Mucosa of stomach (tissue), 1 donor: ENCODE measurements at regions not wholly inside any gene's neighbourhood (a gene's known extent, or its start where the extent isn't known, plus 50 kb on each side); places are given as distances from the start of the nearest gene placed in this dataset.

ENCODE experiments used
- H3K27me3 ChIP-seq: one replicate; pipeline ENCODE4 v1.7.0; 2013; ENCODE audit warnings: mild to moderate bottlenecking, low read length; ENCODE audit not compliant: control insufficient read depth, insufficient read depth
- H3K36me3 ChIP-seq: one replicate; pipeline ENCODE4 v1.7.0; 2013; ENCODE audit warnings: low read length; ENCODE audit not compliant: control insufficient read depth, insufficient read depth
- H3K4me1 ChIP-seq: one replicate; pipeline ENCODE4 v1.7.0; 2013; ENCODE audit warnings: mild to moderate bottlenecking, low read length; ENCODE audit not compliant: control insufficient read depth, insufficient read depth
- H3K4me3 ChIP-seq: one replicate; pipeline ENCODE4 v1.7.0; 2013; ENCODE audit warnings: low read length
- H3K9ac ChIP-seq: one replicate; pipeline ENCODE4 v1.7.0; 2013; ENCODE audit warnings: mild to moderate bottlenecking, low read length, moderate library complexity
- H3K9me3 ChIP-seq: one replicate; pipeline ENCODE4 v1.7.0; 2013; ENCODE audit warnings: mild to moderate bottlenecking, low read length, moderate library complexity; ENCODE audit not compliant: control insufficient read depth
- donor health status: Pancreatic carcinoma.

DNA sequence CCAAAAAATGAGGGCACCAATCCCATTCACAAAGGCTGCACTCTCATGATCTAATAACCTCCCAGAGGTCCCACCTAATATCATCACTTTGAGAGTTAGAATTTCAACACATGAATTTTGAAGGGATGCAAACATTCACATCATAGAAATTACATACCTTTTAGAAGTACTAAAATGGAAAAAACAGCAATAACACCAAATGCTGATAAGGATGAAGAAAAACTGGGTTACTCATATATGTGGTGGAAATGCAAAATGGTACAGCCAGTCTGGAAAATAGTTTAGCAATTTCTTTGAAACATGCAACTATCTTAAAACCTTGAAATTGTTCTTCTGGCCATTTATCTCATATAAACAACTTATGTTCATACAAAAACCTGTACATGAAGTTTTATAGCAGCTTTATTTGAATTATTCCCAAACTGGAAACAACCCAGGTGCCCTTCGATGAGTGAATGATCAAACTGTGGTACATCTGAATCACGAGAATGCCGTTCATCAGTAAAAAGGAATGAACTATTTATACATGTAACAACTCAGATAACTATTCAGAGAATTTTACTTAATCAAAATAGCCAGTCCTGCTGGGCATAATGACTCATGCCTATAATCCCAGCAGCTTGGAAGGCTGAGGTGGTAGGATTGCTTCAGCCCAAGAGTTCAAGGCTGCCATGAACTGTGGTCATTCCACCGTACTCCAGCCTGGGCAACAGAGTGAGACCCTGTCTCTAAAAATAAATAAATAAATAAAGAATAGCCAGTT lies 109.4 kb upstream of the SSTR1 start:
- H3K4me1 ChIP-seq, result no peaks in the 10 kb centered on the region
- no peaks in the 10 kb centered on the region for H3K36me3 ChIP-seq
- H3K27me3 ChIP-seq, result no peaks in the 10 kb centered on the region
- H3K9me3 ChIP-seq, result peaks cover 4% of the 10 kb centered on the region
- H3K4me3 ChIP-seq, result no peak overlapping the region
- H3K9ac ChIP-seq, result no peak overlapping the region

- Histone ChIP-seq H3K27me3 (no peaks in the 10 kb centered on the region), H3K9me3 (peaks cover 4% of the 10 kb centered on the region), H3K4me3 (no peak overlapping the region), H3K4me1 (no peaks in the 10 kb centered on the region), H3K36me3 (no peaks in the 10 kb centered on the region), H3K9ac (no peak overlapping the region)
These were observed 106.0 kb upstream of the SSTR1 start for GRCh38 chr14:38101679-38102078.

GRCh38 chr14:38103542-38104225 lies 104.0 kb upstream of the SSTR1 start:
- Histone ChIP-seq H3K36me3 (no peaks in the 10 kb centered on the region), H3K9ac (no peak overlapping the region), H3K27me3 (no peaks in the 10 kb centered on the region), H3K4me1 (no peaks in the 10 kb centered on the region), H3K4me3 (no peak overlapping the region), H3K9me3 (peaks cover 4% of the 10 kb centered on the region)

DNA sequence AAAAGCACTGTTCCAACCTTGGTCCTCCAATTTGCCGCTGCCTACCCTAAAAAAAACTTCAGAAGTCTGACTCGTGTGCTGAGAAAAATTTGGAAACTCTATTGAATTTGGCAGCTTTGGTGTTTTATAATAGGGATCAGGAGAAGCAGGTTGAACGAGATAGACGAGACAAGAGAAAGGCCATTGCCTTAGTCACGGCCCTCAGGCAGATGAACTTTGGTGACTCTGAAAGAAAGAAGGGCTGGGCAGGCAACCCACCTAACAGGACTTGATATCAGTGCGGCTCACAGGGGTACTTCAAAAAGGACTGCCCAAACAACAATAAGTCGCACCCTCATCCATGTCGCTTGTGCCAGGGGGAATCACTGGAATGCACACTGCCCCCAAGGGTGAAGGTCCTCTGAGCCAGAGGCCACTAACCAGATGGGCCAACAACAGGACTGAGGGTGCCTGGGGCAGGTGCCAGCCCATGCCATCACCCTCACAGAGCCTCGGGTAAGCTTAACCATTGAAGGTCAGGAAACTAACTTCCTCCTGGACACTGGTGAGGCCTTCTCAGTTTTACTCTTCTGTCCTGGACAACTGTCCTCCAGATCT lies 102.5 kb upstream of the SSTR1 start:
- Histone ChIP-seq H3K9ac (no peak overlapping the region), H3K4me1 (no peaks in the 10 kb centered on the region), H3K9me3 (peaks cover 4% of the 10 kb centered on the region), H3K27me3 (no peaks in the 10 kb centered on the region), H3K4me3 (no peak overlapping the region), H3K36me3 (no peaks in the 10 kb centered on the region)

GRCh38 chr14:38107216-38107631 lies 100.5 kb upstream of the SSTR1 start:
- Histone ChIP-seq H3K27me3 (no peaks in the 10 kb centered on the region), H3K9me3 (no peaks in the 10 kb centered on the region)

GRCh38 chr14:38108681-38109080 lies 99.0 kb upstream of the SSTR1 start:
- H3K36me3 ChIP-seq, result no peaks in the 10 kb centered on the region
- H3K4me1 ChIP-seq, result no peaks in the 10 kb centered on the region
- H3K4me3 ChIP-seq, result no peak overlapping the region
- no peaks in the 10 kb centered on the region for H3K9me3 ChIP-seq
- H3K9ac ChIP-seq, result no peak overlapping the region
- H3K27me3 ChIP-seq, result no peaks in the 10 kb centered on the region

More at GRCh38 chr14:38107216-38107631, 100.5 kb upstream of the SSTR1 start:
- Histone ChIP-seq H3K9ac (no peak overlapping the region), H3K36me3 (no peaks in the 10 kb centered on the region), H3K4me1 (no peaks in the 10 kb centered on the region), H3K4me3 (no peak overlapping the region)

GRCh38 chr14:38110258-38110657 lies 97.4 kb upstream of the SSTR1 start:
- no peaks in the 10 kb centered on the region for H3K9me3 ChIP-seq
- no peak overlapping the region for H3K4me3 ChIP-seq
- no peaks in the 10 kb centered on the region for H3K4me1 ChIP-seq
- no peaks in the 10 kb centered on the region for H3K36me3 ChIP-seq
- no peak overlapping the region for H3K9ac ChIP-seq
- H3K27me3 ChIP-seq, result no peaks in the 10 kb centered on the region

DNA sequence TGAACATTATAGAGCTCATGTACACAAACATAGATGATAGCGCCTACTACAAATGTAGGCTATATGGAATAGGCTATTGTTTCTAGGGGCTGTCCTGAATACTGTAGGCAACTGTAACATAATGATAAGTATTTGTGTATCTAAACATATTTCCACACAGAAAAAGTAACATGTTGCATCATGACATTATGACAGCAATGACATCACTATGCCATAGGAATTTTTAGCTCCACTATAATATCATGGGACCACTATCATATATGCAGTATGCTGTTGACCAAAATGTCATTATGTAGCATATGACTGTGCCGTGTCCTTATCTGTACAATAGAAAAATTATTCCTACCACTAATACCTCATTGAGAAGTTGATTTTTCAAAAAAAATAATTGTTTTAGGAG lies 96.7 kb upstream of the SSTR1 start:
- Histone ChIP-seq H3K36me3 (no peaks in the 10 kb centered on the region), H3K4me3 (no peak overlapping the region), H3K4me1 (no peaks in the 10 kb centered on the region)

GRCh38 chr14:38113546-38113945 lies 94.2 kb upstream of the SSTR1 start:
- H3K36me3 ChIP-seq, result no peaks in the 10 kb centered on the region

More for the DNA sequence above, 96.7 kb upstream of the SSTR1 start:
- no peaks in the 10 kb centered on the region for H3K9me3 ChIP-seq
- no peak overlapping the region for H3K9ac ChIP-seq
- no peaks in the 10 kb centered on the region for H3K27me3 ChIP-seq

DNA sequence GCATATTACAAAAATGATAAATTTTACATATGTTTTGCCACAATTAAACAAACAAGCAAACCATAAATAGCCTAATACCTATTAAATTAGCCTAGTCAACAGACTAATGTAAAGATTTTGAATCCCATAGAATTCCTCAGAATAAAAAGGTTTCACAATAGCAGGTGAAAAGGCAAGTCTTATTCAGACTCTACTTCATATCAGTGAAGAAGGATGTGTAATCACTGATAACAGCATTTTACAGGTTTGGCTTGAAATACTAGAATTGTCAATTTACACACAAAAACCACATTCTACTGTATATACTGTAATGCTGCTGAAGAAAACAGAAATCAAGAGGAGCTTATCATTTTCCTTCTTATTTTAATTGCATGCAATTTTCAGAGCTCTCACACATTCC lies 90.8 kb upstream of the SSTR1 start:
- H3K4me3 ChIP-seq, result no peak overlapping the region
- H3K27me3 ChIP-seq, result no peaks in the 10 kb centered on the region
- no peak overlapping the region for H3K9ac ChIP-seq
- H3K4me1 ChIP-seq, result no peaks in the 10 kb centered on the region
- no peaks in the 10 kb centered on the region for H3K9me3 ChIP-seq
- H3K36me3 ChIP-seq, result no peaks in the 10 kb centered on the region

More at GRCh38 chr14:38113546-38113945, 94.2 kb upstream of the SSTR1 start:
- Histone ChIP-seq H3K4me1 (no peaks in the 10 kb centered on the region), H3K27me3 (no peaks in the 10 kb centered on the region), H3K4me3 (no peak overlapping the region), H3K9ac (no peak overlapping the region), H3K9me3 (no peaks in the 10 kb centered on the region)

GRCh38 chr14:38120109-38120508 lies 87.6 kb upstream of the SSTR1 start:
- no peak overlapping the region for H3K4me3 ChIP-seq
- no peaks in the 10 kb centered on the region for H3K36me3 ChIP-seq
- no peaks in the 10 kb centered on the region for H3K27me3 ChIP-seq
- H3K9me3 ChIP-seq, result no peaks in the 10 kb centered on the region
- no peak overlapping the region for H3K9ac ChIP-seq
- peaks cover 4% of the 10 kb centered on the region for H3K4me1 ChIP-seq

GRCh38 chr14:38121320-38122020 lies 86.2 kb upstream of the SSTR1 start:
- Histone ChIP-seq H3K4me3 (no peak overlapping the region), H3K36me3 (no peaks in the 10 kb centered on the region), H3K4me1 (peaks cover 4% of the 10 kb centered on the region), H3K9ac (no peak overlapping the region), H3K27me3 (no peaks in the 10 kb centered on the region), H3K9me3 (no peaks in the 10 kb centered on the region)
